Muscle of leg (tissue), 3 donors: ENCODE measurements at regions not wholly inside any gene's neighbourhood (a gene's known extent, or its start where the extent isn't known, plus 50 kb on each side); places are given as distances from the start of the nearest gene placed in this dataset.

Experiments
- DNase-seq: peaks from one replicate; pipeline ENCODE4 v3.0.0; 2013
- H3K27ac ChIP-seq: one replicate; pipeline ENCODE4 v1.5.1; 2013; ENCODE audit warnings: mild to moderate bottlenecking, low read length, control low read depth
- H3K27me3 ChIP-seq: one replicate; pipeline ENCODE4 v1.6.1; 2013; ENCODE audit warnings: low read length; ENCODE audit not compliant: control insufficient read depth, insufficient read depth
- H3K36me3 ChIP-seq: one replicate; pipeline ENCODE4 v1.6.1; 2013; ENCODE audit warnings: low read length; ENCODE audit not compliant: control insufficient read depth, insufficient read depth
- H3K4me1 ChIP-seq: one replicate; pipeline ENCODE4 v1.6.1; 2013; ENCODE audit warnings: low read length; ENCODE audit not compliant: control insufficient read depth, insufficient read depth
- H3K4me3 ChIP-seq: one replicate; pipeline ENCODE4 v1.5.1; 2013; ENCODE audit warnings: low read length, control low read depth
- H3K9me3 ChIP-seq: replicated peaks from 2 replicates; pipeline ENCODE4 v1.6.1; 2013; ENCODE audit warnings: low read depth, low read length; ENCODE audit not compliant: control insufficient read depth
- WGBS: methylation state at CpG from one replicate; pipeline ENCODE4 v1.1.5; 2013; ENCODE audit warnings: missing lambda C conversion rate; ENCODE audit not compliant: insufficient coverage; 5-methylcytosine and 5-hydroxymethylcytosine counted together

DNA sequence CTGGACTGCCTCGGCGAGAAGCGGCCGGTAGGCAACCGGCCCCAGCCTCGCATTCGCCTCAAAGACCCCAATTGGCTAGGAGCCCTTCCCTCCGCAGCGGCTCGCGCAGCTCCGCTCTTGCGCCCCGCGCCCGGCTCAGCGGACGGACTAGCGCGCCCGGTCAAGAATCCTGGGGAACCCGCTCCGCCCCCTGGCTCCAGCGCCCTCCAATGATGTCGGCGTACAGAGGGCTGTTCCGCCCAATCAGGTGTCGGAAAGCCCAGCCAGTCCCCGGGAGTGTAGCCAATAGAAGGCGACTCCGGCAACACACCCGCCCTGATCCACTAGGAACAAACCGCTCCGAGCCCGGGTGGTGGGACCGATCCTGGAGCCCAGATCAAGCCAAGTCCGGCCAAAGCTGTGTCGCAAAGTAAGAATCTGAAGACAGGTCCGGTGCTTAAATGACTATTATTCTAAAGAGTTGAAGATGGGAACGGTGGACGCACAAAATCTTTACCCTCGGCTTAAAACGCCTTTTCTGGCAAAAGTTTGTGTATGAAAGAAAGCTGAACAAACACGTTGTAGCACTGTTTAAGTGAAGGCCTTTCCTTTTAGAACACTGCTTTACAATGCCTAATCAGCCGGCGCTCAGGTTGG is 132.2 kb downstream of the OGFRL1 start:
- peaks cover 3% of the 10 kb centered on the region for H3K36me3 ChIP-seq
- peaks cover 3% of the 10 kb centered on the region for H3K27me3 ChIP-seq
- H3K27ac ChIP-seq = peak overlapping the region; percentile 91
- H3K4me1 ChIP-seq = peaks cover 6% of the 10 kb centered on the region
- no peaks in the 10 kb centered on the region for H3K9me3 ChIP-seq
- peak; percentile 99 for DNase-seq
- H3K4me3 ChIP-seq = peak overlapping the region; percentile 75
- WGBS = 1% methylated on average over 41 of the region's 46 CpGs

DNA sequence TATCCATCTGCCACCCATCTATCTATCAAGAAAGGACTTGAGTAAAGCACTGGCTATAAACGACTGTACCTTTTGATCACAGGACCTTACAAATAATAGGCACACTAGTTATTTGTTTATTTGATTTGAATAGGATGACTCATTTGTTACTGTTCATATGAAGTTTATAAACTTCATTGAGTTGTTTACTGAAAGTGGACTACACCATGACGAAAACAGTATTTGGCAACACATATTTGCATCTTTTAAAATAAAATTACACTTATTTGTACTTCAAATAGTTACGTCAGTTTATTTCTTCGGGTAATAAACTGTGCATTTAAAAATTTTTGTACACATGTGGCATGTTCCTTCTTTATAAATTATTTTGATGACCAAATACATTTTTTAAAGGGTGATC is 133.0 kb downstream of the OGFRL1 start:
- no peak for DNase-seq
- H3K9me3 ChIP-seq = no peaks in the 10 kb centered on the region
- no peaks in the 10 kb centered on the region for H3K36me3 ChIP-seq
- no peak overlapping the region for H3K27ac ChIP-seq
- WGBS = no CpG with 5 or more reads among the region's 4 CpGs
- H3K4me1 ChIP-seq = peaks cover 6% of the 10 kb centered on the region
- H3K27me3 ChIP-seq = peaks cover 3% of the 10 kb centered on the region
- H3K4me3 ChIP-seq = no peak overlapping the region

DNA sequence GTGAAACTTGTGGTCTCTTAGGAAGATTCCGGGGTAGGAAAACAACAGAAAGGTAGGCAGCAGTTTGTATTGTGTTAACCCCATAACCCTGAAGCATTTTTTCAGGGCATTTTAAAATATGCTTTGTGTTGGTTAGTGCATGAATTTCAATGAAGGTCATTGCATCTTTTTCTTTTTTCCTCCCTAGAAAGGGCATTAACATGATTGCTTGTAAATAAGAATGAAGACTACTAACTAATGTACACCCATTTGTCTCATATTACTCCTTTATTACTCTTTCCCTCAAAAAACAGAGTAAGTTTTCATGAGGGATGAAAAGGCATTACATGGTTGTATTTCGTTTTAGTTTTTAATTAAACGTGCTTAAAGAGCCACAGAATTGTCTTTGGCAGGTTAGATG is 141.4 kb downstream of the OGFRL1 start:
- no peaks in the 10 kb centered on the region for H3K27me3 ChIP-seq
- no peaks in the 10 kb centered on the region for H3K36me3 ChIP-seq
- no CpG with 5 or more reads among the region's 3 CpGs for WGBS
- H3K27ac ChIP-seq = no peak overlapping the region
- no peaks in the 10 kb centered on the region for H3K4me1 ChIP-seq
- H3K9me3 ChIP-seq = no peaks in the 10 kb centered on the region
- no peak for DNase-seq
- no peak overlapping the region for H3K4me3 ChIP-seq

DNA sequence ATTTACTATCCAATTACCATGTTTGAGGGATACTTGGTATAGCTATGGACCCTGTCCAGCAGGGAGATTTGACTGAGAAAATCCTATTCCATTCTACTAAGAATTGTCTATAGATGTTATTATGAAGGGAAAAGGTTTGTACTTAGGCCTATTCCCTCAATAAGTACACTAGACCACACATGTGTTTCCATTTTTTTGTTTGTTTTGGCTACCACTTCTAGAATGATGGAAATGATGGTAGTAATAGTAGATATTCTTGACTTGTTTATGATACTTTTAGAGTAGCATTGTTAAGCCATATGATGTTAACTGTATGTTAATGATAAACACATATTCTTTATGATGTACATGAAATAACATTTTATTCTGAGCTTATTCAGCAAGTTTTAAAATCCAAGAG is 144.8 kb downstream of the OGFRL1 start:
- Histone ChIP-seq H3K27ac (no peak overlapping the region), H3K9me3 (no peaks in the 10 kb centered on the region), H3K4me3 (no peak overlapping the region), H3K36me3 (no peaks in the 10 kb centered on the region), H3K4me1 (no peaks in the 10 kb centered on the region), H3K27me3 (no peaks in the 10 kb centered on the region)
- no peak for DNase-seq

DNA sequence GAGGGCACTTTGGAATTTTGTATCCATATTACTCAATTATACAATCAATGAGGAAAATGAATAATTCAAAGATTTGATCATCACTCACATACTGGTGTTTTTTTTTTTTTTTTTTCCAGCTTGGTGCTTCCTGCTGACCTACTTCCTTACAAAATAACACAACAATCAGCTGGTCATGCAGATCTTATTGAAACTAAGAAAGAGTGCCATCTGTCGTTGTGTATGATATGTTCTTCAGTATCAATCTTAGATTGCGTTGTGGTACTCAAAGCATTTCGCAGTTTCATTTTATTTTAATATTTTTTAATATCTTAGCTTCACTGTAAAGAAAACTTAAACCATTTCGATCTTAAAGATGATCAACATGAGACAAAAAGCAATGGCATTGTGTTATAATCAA is 155.6 kb downstream of the OGFRL1 start:
- Histone ChIP-seq H3K9me3 (no peaks in the 10 kb centered on the region), H3K4me3 (no peak overlapping the region), H3K36me3 (no peaks in the 10 kb centered on the region), H3K27me3 (no peaks in the 10 kb centered on the region), H3K4me1 (peaks cover 4% of the 10 kb centered on the region), H3K27ac (no peak overlapping the region)
- no CpG with 5 or more reads among the region's 4 CpGs for WGBS
- DNase-seq = peak; percentile 21

DNA sequence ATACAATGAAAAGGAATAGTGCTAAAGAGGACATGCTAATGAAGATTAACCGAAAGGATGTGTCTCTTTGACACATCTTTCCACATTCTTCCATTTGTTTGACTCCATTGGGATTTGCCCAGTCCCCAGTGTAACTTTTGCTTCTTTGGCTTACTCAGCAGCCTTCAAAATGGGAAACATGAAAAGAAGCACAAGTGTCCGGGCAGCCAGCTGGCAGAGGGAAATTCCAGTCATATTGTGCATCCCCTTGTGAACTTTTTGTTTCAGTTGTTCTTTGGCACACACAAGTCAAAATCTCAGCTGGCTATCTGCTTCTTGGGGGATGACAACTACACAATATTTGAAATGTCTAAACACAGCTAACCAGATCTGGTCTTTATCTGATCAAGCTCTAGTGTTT is 157.4 kb downstream of the OGFRL1 start:
- Histone ChIP-seq H3K27ac (no peak overlapping the region), H3K4me3 (no peak overlapping the region), H3K27me3 (no peaks in the 10 kb centered on the region), H3K9me3 (no peaks in the 10 kb centered on the region), H3K4me1 (peaks cover 4% of the 10 kb centered on the region), H3K36me3 (no peaks in the 10 kb centered on the region)
- DNase-seq = peak; percentile 63
- WGBS = no CpG with 5 or more reads among the region's 2 CpGs

DNA sequence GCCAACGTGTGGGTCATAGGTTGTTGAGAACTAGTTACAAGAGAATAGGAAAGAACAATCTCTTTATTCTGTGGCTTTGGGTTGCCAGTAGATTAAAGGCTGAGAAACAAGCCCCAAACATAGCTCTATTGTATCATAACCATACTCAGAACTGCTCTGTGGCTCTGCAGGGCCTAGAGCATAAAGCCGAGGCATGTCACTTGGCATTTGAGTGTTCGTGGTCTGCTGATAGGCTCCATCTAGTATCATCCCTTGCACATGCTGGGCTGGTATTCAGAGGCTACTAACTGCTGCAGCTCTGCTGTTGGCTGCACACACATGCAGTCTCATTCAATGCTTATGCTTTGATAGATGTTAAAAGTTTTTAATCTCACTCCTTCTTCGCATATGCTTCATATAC is 157.9 kb downstream of the OGFRL1 start:
- H3K36me3 ChIP-seq = no peaks in the 10 kb centered on the region
- peaks cover 4% of the 10 kb centered on the region for H3K4me1 ChIP-seq
- peak; percentile 12 for DNase-seq
- no peaks in the 10 kb centered on the region for H3K9me3 ChIP-seq
- H3K27me3 ChIP-seq = no peaks in the 10 kb centered on the region
- no peak overlapping the region for H3K4me3 ChIP-seq
- 100% methylated on average over 2 of the region's 4 CpGs for WGBS
- H3K27ac ChIP-seq = no peak overlapping the region

DNA sequence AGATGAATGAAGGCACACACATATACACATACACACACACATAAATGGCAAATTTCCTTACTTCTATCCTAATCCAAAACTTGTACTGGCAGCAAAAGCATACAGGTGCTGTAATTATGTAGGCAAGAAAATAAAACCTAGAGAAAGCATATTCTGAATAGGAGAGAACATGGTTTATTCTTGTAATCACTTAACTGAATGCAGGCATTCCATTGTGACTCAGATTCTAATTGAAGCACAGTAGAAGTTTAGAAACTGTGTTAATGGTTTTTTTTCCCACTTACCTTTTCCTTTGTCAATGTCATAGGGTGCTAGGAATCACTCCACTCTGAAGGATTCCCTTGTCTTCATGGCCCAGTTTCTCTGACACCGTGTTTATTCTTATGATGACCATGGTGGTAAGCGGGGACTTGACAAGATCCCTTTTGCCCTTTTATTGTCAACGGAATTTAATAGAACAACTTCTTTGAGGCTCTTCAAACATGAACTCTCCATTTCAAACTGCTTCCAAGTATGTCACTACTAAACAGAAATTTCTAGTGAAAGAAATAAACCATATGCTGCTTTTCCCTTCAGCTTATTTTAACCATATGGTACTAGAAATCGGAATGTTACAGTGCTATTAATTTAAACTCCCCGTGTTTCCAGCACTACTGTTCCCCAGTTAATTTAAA is 164.2 kb downstream of the OGFRL1 start:
- H3K27me3 ChIP-seq = no peaks in the 10 kb centered on the region
- no peak for DNase-seq
- no peak overlapping the region for H3K4me3 ChIP-seq
- no peaks in the 10 kb centered on the region for H3K9me3 ChIP-seq
- H3K27ac ChIP-seq = no peak overlapping the region
- no peaks in the 10 kb centered on the region for H3K36me3 ChIP-seq
- WGBS = no CpG with 5 or more reads among the region's 5 CpGs
- peaks cover 2% of the 10 kb centered on the region for H3K4me1 ChIP-seq

DNA sequence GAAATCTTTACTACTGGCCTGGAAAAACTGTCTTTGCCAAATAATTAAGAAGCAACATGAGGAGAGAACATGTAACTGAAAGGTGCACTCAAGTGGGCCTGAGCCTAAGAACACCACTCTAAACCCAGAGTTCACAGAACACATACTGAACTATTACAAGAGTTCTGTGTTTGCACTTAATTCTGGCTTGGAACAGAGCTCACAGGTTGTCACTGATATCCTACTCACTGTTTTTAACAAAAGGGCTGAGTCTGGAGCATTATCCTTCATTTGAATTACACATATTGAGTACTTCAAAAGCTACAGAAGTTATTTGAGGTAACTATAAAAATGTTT is 164.7 kb downstream of the OGFRL1 start:
- H3K27ac ChIP-seq = no peak overlapping the region
- DNase-seq = no peak

DNA sequence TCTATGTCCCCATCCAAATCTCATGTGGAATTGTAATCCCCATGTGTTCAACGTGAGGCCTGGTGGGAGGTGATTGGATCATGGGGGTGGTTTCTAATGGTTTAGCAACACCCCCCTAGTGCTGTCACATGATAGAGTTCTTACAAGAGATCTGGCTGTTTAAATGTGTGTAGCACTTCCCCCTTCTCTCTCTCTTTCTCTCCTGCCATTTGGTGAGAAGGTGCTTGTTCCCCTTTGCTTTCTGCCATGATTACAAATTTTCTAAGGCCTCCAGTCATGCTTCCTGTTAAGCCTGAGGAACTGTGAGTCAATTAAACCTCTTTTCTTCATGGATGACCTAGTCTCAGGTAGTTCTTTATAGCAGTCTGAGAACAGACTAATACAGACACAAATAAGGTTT is 165.4 kb downstream of the OGFRL1 start:
- Histone ChIP-seq H3K27me3 (no peaks in the 10 kb centered on the region), H3K27ac (no peak overlapping the region), H3K36me3 (no peaks in the 10 kb centered on the region), H3K9me3 (no peaks in the 10 kb centered on the region), H3K4me1 (peaks cover 2% of the 10 kb centered on the region), H3K4me3 (no peak overlapping the region)
- no CpG with 5 or more reads among the region's 1 CpG for WGBS
- DNase-seq = no peak

More for the DNA sequence above, 164.7 kb downstream of the OGFRL1 start:
- Histone ChIP-seq H3K27me3 (no peaks in the 10 kb centered on the region), H3K9me3 (no peaks in the 10 kb centered on the region), H3K4me1 (peaks cover 2% of the 10 kb centered on the region), H3K36me3 (no peaks in the 10 kb centered on the region), H3K4me3 (no peak overlapping the region)

DNA sequence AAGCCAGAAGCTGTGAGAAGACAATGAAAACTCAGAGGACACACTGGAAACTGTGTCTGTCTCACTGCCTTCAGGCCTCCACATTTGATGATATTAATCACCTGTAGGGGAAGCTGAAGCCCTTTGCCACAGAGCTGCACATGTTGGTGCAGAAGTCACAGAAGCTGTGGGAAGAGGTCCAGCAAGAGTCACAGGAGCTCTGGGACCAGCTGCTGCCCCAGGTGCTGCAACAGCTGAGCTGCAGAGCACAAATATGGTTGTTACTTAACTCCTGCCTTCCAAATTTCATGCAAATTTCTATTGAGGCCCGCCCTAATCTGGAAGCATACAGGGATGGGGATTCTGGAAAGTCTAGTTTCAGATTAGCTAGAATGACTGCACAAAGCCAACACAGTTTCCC is 169.3 kb downstream of the OGFRL1 start:
- peaks cover 2% of the 10 kb centered on the region for H3K4me1 ChIP-seq
- H3K36me3 ChIP-seq = no peaks in the 10 kb centered on the region
- DNase-seq = peak; percentile 81
- H3K27ac ChIP-seq = no peak overlapping the region
- H3K4me3 ChIP-seq = no peak overlapping the region
- H3K9me3 ChIP-seq = no peaks in the 10 kb centered on the region
- WGBS = no CpG with 5 or more reads among the region's 1 CpG
- no peaks in the 10 kb centered on the region for H3K27me3 ChIP-seq
